GM18520 (cell line): ENCODE measurements at regions not wholly inside any gene's neighbourhood (a gene's known extent, or its start where the extent isn't known, plus 50 kb on each side); places are given as distances from the start of the nearest gene placed in this dataset.

Source experiments
- ATAC-seq: cut with Tn5 transposase; IDR thresholded peaks from one replicate; pipeline ENCODE4 v1.9.1; 2021; ENCODE audit not compliant: unreplicated experiment

DNA sequence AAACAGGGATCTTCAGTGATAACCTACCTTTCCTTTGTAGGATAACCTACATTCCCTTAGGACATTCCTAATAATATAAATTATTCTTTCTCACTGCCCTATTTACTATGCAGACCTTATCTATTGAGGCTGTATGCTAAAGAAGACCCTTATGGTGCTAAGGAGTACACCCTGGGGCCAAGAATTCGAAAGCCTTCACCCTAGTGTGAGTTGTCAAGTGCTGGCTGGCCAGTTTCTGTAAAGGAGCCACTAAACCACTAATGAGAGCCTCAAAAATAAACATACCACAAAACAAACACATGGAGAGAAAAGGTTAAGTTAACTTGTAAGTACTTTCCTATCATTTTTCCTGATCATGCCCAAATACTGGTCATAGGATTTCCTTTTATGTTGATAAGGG lies 315.0 kb upstream of the CAMK1G start:
- no peak for ATAC-seq

DNA sequence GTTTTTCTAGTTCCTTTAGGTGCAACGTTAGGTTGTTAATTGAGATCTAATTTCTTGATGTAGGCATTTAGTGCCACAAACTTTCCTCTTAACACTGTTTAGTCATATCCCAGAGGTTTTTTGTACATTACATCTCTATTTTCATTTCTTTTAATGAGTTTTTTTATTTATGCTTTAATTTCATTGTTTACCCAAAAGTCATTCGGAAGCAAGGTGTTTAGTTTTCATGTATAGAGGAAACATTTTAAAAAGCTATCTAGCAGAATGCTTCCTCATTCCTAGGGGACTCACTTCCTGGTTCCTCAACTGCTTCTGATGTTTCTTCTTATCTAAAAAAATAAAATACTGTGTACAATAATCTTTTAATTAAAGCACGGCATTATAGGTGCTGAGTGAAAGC lies 307.2 kb upstream of the CAMK1G start:
- ATAC-seq: no peak

DNA sequence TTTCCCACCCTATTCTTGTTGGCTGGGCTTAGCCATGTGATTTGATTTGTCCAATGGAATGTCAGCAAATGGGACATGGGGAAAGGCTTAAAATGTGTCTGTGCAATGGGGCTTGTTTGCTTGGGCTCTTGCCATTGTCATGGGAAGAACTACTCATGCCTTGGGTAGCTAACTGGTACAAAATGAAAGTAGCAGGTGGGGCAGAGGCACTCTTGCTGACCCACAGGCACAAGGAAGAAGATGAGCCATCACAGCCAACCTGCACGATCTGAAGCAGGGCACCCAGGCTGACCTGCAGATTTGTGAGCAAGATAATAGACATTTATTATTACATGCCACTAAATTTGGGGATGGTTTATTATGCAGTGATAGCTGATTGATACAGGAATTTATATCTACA lies 305.9 kb upstream of the CAMK1G start:
- ATAC-seq: no peak

DNA sequence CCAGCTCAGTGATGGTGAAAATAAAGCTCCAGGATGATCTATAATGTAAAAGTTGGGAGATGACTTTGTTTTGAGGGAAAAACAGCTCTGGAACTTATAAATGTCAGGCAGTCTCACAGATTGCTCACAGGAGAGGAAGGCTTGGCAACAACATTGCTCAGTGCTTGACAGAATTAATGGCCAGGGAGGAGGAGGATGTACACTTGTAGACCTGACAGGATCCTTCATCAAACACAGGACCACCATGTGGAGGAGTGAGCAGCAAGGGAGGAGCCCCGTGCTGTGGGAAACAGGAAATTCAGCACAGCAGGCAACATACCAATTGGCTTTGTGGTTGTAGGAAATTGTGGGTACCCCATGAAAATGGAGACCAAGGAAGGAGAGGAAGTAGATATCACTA lies 291.8 kb upstream of the CAMK1G start:
- no peak for ATAC-seq

DNA sequence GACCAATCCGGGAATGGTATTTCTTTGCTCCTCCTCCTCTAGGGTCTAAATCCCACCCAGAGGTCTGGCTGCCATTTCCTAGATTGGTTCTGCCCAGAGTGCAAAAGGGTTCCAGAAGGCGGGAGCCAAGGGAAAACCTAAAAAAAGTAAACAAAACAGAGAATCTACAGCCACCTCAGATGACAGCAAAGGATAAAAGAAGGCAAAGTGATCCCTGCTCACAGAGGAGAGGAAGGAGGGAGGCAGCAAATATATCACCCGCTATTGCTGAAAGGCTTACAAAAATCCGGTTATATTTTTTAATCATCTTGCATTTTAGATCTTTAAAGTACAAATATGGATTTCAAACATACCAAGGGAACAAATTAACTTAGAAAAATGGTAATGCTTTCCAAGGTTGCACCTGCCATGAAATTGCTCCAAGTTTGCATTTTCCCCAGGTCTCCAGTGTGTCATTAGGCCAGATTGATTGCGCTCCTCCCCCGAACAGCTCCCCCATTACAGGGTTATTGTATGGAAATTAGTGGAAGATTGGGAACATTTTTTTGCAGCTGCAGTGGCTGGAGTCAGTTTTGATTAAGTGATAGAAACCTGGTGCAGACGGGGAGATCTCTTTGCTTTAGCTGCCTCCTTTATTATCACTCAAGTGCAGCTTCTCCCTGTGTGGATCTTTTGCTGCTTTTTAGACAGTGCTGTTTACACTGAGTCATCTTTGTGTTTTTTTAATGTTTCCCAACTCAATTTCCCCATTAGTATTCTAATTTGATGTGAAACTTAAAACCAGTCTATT lies 280.5 kb upstream of the CAMK1G start:
- no peak for ATAC-seq

DNA sequence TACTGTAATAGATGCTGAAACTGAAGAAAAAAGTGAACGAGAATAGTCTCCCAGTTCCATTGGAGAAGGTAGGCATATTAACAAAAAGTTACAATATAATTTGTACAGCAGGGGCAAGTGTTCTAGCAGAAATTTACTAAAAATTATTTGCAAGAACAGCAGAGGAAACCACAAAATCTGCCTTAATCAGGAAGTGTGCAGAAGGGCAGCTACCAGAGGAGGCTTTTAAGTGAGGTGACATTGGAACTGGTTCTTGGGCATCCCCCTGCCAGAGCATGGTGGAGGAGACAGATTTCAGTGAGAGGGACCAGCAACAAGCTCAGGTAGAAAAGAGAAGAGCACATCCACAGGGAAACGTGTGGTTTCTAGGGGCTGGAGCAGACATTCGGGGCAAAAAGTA lies 279.3 kb upstream of the CAMK1G start:
- ATAC-seq: no peak

DNA sequence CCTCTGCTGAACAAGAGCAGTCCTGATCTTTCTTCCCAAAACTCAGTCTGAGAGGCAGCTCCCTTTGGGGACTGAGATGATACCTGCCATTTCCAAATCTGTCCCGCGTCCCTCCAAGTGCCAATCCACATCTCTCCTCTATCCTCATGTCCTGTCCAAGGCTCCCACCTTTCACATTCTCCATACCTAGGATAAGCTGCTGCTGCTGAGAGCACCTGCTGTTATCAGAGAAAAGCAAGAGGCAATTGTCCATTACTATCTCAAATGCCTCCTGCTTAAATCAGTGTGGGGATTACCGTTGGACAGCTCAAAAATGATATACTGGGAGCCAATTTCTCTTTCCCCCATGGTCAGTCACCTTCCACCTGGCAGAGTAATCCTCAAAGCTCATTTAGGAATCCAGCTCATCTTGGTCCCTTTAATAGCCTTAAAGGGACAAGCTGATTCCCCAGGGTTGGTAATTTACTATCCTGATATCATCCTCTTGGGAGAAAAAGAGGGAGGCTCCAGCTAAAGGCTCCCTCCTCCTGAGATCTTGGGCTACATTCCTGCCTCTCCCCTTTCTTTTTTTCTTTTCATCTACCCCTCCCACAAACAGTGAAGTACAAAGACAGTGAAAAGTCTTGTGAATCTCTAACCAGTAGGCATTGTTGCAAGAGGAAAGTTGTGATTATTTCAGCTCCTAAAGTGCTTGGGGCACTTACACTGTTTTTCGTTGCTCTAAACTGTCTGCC lies 278.1 kb upstream of the CAMK1G start:
- no peak for ATAC-seq

DNA sequence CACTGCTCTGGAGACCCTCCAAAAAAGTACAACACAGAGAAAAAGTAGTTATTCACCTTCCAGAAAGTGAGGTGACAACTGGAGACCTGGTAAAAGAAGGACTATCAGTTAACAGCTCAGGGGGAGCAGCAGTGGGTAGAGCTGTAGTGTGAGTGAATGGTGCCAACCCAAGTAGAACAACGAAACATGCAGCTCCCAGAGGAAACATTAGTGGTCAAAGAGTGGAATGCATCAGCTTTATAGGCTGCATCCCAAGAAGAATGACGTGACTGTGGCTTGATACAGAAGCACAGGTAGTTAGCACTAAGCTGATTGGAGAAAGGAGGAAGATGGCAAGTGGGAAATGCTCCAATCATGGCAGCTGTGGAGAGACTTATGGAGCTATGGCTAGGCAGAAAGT lies 275.7 kb upstream of the CAMK1G start:
- ATAC-seq: no peak

DNA sequence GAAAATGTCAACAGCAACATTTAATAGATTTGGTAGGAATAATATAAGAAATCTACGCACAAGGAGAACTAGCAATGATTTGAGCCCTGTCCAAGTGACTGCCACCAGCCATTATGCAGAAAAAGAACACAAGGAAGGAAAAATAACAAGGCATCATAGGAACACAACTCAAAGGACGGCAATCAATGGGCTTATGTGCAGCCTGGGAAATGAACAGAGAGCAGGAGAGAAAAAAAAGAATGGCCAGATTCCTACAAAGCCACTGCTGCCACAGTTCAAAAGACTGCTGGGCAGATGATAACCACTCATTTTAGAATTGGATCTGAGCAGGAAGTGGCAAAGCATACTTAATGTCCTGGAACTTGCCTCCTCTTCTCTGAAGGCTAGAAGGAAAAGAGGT lies 274.3 kb upstream of the CAMK1G start:
- ATAC-seq: no peak

DNA sequence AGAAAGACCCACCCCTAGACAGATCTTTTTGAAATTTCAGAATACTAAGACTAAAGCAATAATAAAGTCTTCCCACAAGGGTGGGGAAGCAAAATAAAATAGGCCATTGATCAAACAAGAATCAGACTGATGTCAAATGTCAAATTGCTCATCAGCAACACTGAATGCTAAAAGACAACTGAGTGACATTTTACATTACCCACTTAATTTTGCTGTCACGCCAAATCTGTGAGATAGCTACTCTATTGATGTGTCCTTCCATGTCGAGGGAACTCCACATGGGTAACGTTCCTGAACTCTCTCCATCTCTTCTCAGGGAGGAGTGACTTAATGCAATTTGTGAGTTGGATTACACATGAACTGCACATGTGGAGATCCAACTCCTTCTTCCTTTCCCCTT lies 271.7 kb upstream of the CAMK1G start:
- no peak for ATAC-seq

DNA sequence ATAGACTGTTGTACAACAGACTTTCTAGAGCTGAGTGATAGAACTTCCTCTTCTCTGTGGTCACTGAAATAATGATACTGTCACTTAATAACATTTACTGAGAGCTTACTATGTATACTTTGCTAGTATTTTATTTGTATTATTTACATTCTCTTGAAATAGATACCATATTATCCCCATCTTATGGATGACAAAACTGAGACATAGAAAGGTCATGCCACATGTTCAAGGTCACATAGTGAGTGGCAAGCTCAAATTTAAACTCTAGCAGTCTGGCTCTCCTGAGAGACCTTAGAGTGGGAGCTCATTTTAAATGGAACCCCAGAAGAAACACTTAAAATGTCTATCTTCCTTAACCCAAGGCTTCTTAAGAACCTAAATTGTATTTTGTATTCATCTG lies 266.6 kb upstream of the CAMK1G start:
- no peak for ATAC-seq

DNA sequence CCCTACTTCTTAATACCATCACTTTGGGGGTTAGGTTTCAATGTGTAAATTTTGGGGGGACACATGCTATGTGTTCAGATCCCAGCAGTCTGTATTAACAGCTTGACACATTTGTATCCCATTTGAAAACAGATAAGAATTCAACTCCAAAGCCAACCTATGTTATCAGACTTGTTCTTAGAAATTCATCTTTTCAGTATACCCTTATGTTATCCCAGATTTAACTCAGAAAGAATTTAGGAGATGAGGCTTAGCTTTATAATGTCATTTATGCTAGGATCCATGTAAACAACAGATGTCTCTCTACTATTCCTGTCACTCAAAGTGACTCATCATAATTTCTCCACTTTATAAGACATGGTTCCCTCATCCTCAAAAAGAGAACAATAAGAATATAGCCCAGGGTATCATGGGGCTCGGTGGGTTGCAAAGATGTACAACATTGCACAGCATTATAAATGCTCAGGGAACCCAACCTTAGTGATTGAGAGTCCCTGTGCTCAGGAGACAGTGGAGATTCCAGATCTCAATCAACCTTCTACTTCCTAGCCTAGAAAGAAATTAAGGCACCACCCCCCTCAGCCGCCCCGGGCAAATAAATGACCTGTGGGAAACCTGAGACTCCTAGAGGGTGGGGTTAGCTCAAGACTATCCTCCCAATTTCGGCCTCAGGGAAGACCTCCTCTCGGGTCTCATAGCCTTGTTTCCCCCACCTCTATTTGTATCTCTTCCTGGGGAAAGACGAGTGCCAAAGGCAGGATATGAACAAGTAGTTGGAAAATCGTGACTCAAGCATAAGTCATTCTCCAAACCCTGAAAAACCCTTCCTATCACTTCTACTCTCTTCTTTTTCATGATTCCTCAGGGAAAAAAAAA lies 265.1 kb upstream of the CAMK1G start:
- no peak for ATAC-seq

DNA sequence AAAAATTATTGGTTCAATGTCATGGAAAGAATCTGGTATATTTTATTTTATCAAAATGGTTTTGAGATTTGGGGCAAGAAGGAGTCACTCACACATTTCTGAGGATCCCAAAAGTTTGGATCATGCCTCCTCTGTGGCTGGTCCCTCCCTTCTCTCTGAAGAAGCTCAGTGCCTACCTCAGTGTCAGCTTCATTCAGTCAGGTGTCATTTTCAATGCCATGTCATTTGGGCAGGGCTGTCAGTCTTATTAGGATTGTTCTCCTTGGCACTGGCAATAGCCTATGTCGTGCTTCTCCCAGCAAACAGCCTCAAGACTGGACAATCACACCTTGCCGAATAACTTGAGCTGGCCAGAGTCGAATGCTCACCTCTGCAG lies 264.5 kb upstream of the CAMK1G start:
- no peak for ATAC-seq

DNA sequence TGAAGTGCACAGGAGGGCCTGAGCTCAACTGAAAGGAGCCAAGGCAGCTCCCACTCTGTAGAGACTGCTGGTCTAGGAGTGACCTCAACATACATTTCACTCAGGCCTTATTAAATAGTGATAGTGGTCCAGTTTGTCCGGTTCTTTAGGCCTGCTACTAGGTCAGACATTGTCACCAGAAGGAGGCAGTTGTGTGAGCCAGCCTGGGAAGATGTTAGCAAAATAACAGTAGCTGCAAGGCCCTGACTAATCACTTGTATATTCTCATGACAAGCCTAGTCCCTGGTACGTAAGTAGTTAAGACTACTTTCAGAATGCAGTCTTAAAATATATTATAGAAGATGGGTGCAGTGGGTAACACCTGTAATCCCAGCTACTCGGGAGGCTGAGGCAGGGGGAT lies 264.0 kb upstream of the CAMK1G start:
- ATAC-seq: no peak

DNA sequence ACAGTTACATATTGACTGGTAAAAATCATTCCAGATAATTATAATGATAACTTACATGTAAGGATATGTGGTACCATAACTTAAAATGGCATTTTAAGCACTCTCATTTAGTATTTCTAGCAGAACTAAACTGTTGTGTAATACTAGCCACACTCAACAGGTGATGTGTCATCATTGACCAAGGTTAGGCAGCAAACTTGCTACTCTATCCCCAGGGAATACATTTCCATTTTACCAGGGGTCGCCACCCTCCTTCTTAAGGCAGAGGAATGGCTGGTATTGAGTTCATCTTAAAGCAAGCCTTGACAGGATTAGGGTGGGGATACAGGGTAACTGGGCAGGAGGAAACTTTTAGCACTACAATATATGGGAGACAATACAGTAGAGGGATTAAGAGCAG lies 259.8 kb upstream of the CAMK1G start:
- ATAC-seq: no peak

DNA sequence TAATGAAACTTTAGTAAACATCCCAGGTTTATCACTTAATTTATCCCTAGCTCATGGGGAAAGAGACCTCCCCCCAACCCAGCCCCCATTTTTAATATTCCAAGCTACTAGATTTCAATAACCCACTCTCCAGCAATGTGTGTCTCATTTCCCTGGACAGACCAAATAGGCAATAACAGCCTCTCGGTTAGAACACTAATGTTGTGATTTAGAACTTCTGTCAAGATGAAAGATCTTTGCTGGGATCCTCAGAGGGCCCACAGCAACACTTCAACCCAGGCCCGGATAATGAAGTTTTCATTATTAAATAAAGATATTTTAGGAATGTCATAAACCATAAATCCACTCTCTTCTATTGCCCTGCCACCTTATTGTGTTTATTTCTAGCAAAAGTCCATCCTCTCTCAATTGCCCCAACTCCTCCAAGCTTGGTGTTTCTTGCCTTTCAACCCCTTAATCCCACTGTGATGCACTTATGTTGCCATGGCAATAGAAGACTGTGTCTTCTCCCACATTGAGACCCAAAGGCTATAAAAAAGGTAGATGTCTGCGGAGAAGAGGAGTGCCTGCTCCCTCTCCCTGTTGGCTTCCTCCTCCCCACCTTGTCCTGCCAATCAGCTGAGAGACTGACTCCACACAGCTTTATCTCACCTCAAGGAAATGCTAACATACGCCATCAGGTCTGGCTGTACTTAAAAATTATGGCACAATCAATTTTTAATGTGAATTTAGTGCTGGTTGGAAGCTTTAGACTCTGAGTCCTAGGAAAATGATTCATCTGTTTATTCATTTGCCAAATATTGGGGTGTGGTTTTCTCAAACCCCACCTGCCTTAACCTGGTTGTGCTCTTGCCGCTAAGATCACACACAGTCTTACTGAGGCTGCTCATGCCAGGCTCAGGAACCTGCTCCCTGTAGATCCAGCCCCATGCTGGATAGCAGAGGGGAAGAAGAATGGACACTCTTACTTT lies 258.3 kb upstream of the CAMK1G start:
- ATAC-seq: no peak

DNA sequence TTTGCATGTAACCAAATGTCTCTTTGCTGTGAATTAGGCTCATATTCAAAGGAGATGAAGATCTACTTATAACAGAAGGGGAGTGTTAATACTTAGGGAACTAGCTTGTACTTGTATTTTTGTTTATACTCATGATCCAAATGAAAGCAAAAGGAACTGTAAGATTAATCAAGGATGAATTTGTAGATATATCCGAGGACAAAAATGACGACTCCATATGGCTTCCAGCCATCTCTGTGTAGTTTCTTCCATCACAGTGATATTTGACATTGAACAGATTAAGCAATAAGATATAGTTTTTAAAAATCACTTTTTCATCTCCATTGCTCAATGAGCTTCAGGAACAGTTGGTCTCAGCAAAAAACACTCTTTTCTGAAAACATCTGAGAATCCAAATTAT lies 257.4 kb upstream of the CAMK1G start:
- no peak for ATAC-seq

DNA sequence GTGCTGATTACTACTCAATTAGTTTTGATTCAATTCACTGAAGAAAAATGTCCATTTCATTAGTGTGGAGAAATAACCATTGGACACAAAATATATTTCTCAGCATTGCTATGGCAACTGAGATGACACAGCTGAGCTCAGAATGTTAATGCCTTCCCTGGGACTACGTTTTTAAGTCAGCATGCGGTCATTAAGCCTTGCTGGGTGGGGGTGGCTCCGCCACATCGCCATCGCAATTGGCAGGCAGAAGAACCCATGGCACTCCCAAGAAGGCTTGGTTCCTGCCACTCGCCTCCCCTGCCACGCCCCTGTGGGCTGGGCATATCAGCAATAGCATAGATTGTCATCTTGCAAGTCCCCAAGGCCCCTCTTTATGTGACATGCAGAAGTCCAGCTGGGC lies 256.7 kb upstream of the CAMK1G start:
- ATAC-seq: no peak

DNA sequence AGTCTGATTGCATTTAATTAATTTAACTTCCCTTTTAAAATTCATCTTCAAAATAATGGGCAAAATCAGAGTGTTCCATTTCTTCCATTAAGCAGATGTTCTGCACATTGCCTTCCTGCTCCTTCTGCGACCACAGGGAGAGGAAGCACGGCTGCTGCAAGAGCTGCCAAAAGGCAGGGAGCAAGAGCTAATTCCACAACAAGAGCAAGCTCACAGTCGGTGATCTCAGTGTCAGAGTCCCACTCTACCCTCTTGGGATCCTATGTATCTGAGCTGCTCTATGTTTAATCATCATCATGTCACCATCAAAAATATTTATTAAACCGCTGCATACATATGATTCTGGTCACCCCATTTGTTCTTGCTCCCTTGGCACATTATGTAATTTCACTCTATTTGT lies 255.3 kb upstream of the CAMK1G start:
- no peak for ATAC-seq

DNA sequence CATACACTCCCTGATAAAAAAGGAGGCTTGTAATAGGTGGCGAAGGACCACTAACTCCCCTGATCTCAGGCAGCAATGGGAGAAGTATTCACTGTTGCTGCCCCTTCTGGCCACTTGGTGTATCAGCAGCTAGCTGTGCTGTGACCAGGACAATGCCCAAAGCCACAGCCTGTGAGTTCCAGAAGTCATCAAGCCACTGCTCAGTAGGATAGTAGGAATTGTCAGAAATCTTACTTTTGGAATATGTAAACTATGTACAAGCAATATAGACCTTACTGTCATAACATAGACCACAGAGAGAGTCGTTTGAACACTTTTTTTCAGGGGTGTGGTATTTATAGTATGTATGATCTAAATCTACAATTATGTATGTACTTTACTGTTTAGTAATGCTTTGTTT lies 248.3 kb upstream of the CAMK1G start:
- ATAC-seq: no peak

DNA sequence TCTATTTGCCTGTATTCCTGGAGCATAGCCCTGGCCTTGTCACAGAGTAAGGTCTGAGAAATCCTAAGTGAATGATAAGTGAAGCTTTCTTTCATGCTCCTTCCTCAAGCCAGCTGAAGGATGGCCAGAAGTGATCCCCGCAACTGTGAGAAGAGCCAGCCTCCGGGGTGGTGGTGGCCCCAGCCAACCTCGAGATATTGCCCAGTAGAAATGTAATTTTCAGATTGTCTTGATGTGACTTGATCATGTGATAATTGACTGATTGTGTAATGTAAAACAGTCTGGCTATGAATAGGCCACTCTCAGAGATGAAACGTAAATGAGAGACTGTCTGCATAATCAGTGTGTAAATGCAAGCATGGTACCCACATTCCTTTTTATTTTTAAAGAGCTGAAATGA lies 242.4 kb upstream of the CAMK1G start:
- no peak for ATAC-seq
